Erythroblast (primary cell): ENCODE measurements at regions not wholly inside any gene's neighbourhood (a gene's known extent, or its start where the extent isn't known, plus 50 kb on each side); places are given as distances from the start of the nearest gene placed in this dataset.

Experiments used
- GATA1 ChIP-seq: IDR thresholded peaks from 2 replicates; pipeline ENCODE4 v1.6.1; 2011; ENCODE audit warnings: low read depth, mild to moderate bottlenecking, control low read depth, low read length, moderate library complexity
- POLR2A ChIP-seq: IDR thresholded peaks from 2 replicates; pipeline ENCODE4 v1.6.1; 2011; ENCODE audit warnings: mild to moderate bottlenecking, low read length

- TF ChIP-seq POLR2A, result no peak
- no peak for TF ChIP-seq GATA1
Measured at GRCh38 chrX:97984641-97985040, 1100.9 kb downstream of the RPA4 start.
